ENCODE measurements at regions not wholly inside any gene's neighbourhood (a gene's known extent, or its start where the extent isn't known, plus 50 kb on each side); places are given as distances from the start of the nearest gene placed in this dataset.

GRCh38 chr18:55876254-55876653 lies 288.3 kb upstream of the TCF4 start:
- DNase-seq (ENCODE audit: low read depth) = no peak

GRCh38 chr18:55875371-55875901 lies 287.4 kb upstream of the TCF4 start:
- no peak for DNase-seq (ENCODE audit: low read depth)

GRCh38 chr18:55869556-55870501 lies 281.8 kb upstream of the TCF4 start:
- peak; percentile 79 for DNase-seq (ENCODE audit: low read depth)

GRCh38 chr18:55868909-55869308 lies 280.9 kb upstream of the TCF4 start:
- no peak for DNase-seq (ENCODE audit: low read depth)

GRCh38 chr18:55866886-55867285 lies 278.9 kb upstream of the TCF4 start:
- DNase-seq (ENCODE audit: low read depth) = no peak

GRCh38 chr18:55866006-55866405 lies 278.0 kb upstream of the TCF4 start:
- DNase-seq (ENCODE audit: low read depth) = no peak

GRCh38 chr18:55864281-55864680 lies 276.3 kb upstream of the TCF4 start:
- no peak for DNase-seq (ENCODE audit: low read depth)

- DNase-seq (ENCODE audit: low read depth) = no peak
These were observed 275.9 kb upstream of the TCF4 start for GRCh38 chr18:55863876-55864275.

- DNase-seq (ENCODE audit: low read depth) = no peak
These were observed 275.4 kb upstream of the TCF4 start for GRCh38 chr18:55863391-55863706.

- no peak for DNase-seq (ENCODE audit: low read depth)
These were observed 274.9 kb upstream of the TCF4 start for GRCh38 chr18:55862693-55863390.

GRCh38 chr18:55861266-55861665 lies 273.3 kb upstream of the TCF4 start:
- DNase-seq (ENCODE audit: low read depth) = no peak

- DNase-seq (ENCODE audit: low read depth) = peak; percentile 50
These were observed 270.9 kb upstream of the TCF4 start for GRCh38 chr18:55858661-55859515.

GRCh38 chr18:55857956-55858355 lies 270.0 kb upstream of the TCF4 start:
- no peak for DNase-seq (ENCODE audit: low read depth)

GRCh38 chr18:55857409-55857808 lies 269.4 kb upstream of the TCF4 start:
- no peak for DNase-seq (ENCODE audit: low read depth)

- no peak for DNase-seq (ENCODE audit: low read depth)
These were observed 268.7 kb upstream of the TCF4 start for GRCh38 chr18:55856679-55857078.

GRCh38 chr18:55856229-55856628 lies 268.2 kb upstream of the TCF4 start:
- no peak for DNase-seq (ENCODE audit: low read depth)

- DNase-seq (ENCODE audit: low read depth) = no peak
These were observed 265.3 kb upstream of the TCF4 start for GRCh38 chr18:55853268-55853667.

- DNase-seq (ENCODE audit: low read depth) = no peak
These were observed 262.9 kb upstream of the TCF4 start for GRCh38 chr18:55850904-55851303.

- no peak for DNase-seq (ENCODE audit: low read depth)
These were observed 261.4 kb upstream of the TCF4 start for GRCh38 chr18:55849391-55849790.

- DNase-seq (ENCODE audit: low read depth) = no peak
These were observed 260.0 kb upstream of the TCF4 start for GRCh38 chr18:55847960-55848359.

GRCh38 chr18:55845221-55845620 lies 257.2 kb upstream of the TCF4 start:
- no peak for DNase-seq (ENCODE audit: low read depth)

GRCh38 chr18:55844382-55844781 lies 256.4 kb upstream of the TCF4 start:
- DNase-seq (ENCODE audit: low read depth) = no peak
